ENCODE measurements at regions not wholly inside any gene's neighbourhood (a gene's known extent, or its start where the extent isn't known, plus 50 kb on each side); places are given as distances from the start of the nearest gene placed in this dataset.

GRCh38 chr11:32311346-32312065, 123.8 kb downstream of the WT1 start:
- no peak overlapping the region for H3K4me3 ChIP-seq (ENCODE audit: low read depth, low read length)
- TF ChIP-seq, protein P1, sequence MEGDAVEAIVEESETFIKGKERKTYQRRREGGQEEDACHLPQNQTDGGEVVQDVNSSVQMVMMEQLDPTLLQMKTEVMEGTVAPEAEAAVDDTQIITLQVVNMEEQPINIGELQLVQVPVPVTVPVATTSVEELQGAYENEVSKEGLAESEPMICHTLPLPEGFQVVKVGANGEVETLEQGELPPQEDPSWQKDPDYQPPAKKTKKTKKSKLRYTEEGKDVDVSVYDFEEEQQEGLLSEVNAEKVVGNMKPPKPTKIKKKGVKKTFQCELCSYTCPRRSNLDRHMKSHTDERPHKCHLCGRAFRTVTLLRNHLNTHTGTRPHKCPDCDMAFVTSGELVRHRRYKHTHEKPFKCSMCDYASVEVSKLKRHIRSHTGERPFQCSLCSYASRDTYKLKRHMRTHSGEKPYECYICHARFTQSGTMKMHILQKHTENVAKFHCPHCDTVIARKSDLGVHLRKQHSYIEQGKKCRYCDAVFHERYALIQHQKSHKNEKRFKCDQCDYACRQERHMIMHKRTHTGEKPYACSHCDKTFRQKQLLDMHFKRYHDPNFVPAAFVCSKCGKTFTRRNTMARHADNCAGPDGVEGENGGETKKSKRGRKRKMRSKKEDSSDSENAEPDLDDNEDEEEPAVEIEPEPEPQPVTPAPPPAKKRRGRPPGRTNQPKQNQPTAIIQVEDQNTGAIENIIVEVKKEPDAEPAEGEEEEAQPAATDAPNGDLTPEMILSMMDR (IDR thresholded peaks at IDR 0.05; ENCODE audit: low read depth, low read length) = no peak
- no peak for DNase-seq (ENCODE audit: low read depth, low spot score)
- H3K9me3 ChIP-seq (ENCODE audit: control insufficient read depth, insufficient read depth, low read length) = no peaks in the 10 kb centered on the region
- CTCF ChIA-PET = interaction anchor here (1.5 to 1.7 kb wide), 2 partner anchors 12 to 14 kb away, joined by 6 to 7 read pairs; no protein-coding TSS in a partner anchor
- peaks cover 2% of the 10 kb centered on the region for H3K27me3 ChIP-seq (ENCODE audit: control insufficient read depth, insufficient read depth, low read length)
- POLR2A ChIA-PET = interaction anchor here (0.6 kb wide), 1 partner anchor 51 kb away, joined by 3 read pairs; no protein-coding TSS in a partner anchor
- no peak overlapping the region for H3K27ac ChIP-seq (ENCODE audit: low read depth, low read length)

- DNase-seq (ENCODE audit: low read depth, low spot score) = no peak
- no peak overlapping the region for H3K27ac ChIP-seq (ENCODE audit: low read depth, low read length)
- H3K27me3 ChIP-seq (ENCODE audit: control insufficient read depth, insufficient read depth, low read length) = peaks cover 2% of the 10 kb centered on the region
- H3K4me3 ChIP-seq (ENCODE audit: low read depth, low read length) = no peak overlapping the region
- CTCF ChIA-PET = interaction anchor here (0.6 to 1.5 kb wide), 10 partner anchors 8 to 627 kb away, joined by 3 to 18 read pairs (median 4); no protein-coding TSS in a partner anchor
- TF ChIP-seq, protein P1 (IDR thresholded peaks at IDR 0.05; ENCODE audit: low read depth, low read length) = no peak
- no peaks in the 10 kb centered on the region for H3K9me3 ChIP-seq (ENCODE audit: control insufficient read depth, insufficient read depth, low read length)
- POLR2A ChIA-PET = no interaction called here
Observed at GRCh38 chr11:32312206-32312817, 123.0 kb downstream of the WT1 start.

- TF ChIP-seq, protein P1 (IDR thresholded peaks at IDR 0.05; ENCODE audit: low read depth, low read length) = peak; percentile 58
- POLR2A ChIA-PET = no interaction called here
- peaks cover 2% of the 10 kb centered on the region for H3K27me3 ChIP-seq (ENCODE audit: control insufficient read depth, insufficient read depth, low read length)
- H3K9me3 ChIP-seq (ENCODE audit: control insufficient read depth, insufficient read depth, low read length) = no peaks in the 10 kb centered on the region
- no peak for DNase-seq (ENCODE audit: low read depth, low spot score)
- CTCF ChIA-PET = interaction anchor here (0.6 to 1.2 kb wide), 9 partner anchors 9 to 627 kb away, joined by 3 to 18 read pairs (median 4); no protein-coding TSS in a partner anchor
- no peak overlapping the region for H3K27ac ChIP-seq (ENCODE audit: low read depth, low read length)
- no peak overlapping the region for H3K4me3 ChIP-seq (ENCODE audit: low read depth, low read length)
Observed at GRCh38 chr11:32312865-32313403, 122.4 kb downstream of the WT1 start.

DNA sequence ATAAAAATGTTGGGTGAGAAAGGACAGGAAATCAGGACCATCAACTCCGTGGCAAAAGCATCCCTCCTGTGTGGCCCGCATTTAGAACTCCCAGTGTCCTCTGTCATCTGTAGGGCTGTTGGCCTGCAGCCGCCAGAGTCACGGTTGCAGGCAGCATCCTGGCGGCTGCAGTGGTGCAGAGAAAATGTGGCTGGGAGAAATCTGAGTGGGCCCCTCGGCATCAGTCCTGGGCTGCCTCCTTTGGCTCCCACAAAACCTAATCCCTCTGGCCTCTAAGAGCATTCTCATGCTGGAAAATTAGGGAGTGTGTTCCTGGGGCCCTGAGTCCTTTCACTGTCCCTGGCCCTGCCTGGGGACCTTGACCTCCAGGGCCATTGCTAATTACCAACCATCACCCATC, 121.9 kb downstream of the WT1 start:
- ChIA-PET POLR2A (no interaction called here), CTCF (interaction anchor here (1.0 to 1.2 kb wide), 4 partner anchors 9 to 117 kb away, joined by 3 to 18 read pairs (median 10); no protein-coding TSS in a partner anchor)
- peaks cover 4% of the 10 kb centered on the region for H3K27me3 ChIP-seq (ENCODE audit: control insufficient read depth, insufficient read depth, low read length)
- H3K27ac ChIP-seq (ENCODE audit: low read depth, low read length) = no peak overlapping the region
- no peaks in the 10 kb centered on the region for H3K9me3 ChIP-seq (ENCODE audit: control insufficient read depth, insufficient read depth, low read length)
- TF ChIP-seq, protein P1 (IDR thresholded peaks at IDR 0.05; ENCODE audit: low read depth, low read length) = no peak
- DNase-seq (ENCODE audit: low read depth, low spot score) = no peak
- no peak overlapping the region for H3K4me3 ChIP-seq (ENCODE audit: low read depth, low read length)

- ChIA-PET CTCF (interaction anchor here (1.6 kb wide), 1 partner anchor 8 kb away, joined by 19 read pairs; no protein-coding TSS in a partner anchor), POLR2A (no interaction called here)
- Histone ChIP-seq H3K27me3 (ENCODE audit: control insufficient read depth, insufficient read depth, low read length) (peaks cover 2% of the 10 kb centered on the region), H3K9me3 (ENCODE audit: control insufficient read depth, insufficient read depth, low read length) (no peaks in the 10 kb centered on the region), H3K4me3 (ENCODE audit: low read depth, low read length) (no peak overlapping the region), H3K27ac (ENCODE audit: low read depth, low read length) (no peak overlapping the region)
- no peak for DNase-seq (ENCODE audit: low read depth, low spot score)
- TF ChIP-seq, protein P1 (IDR thresholded peaks at IDR 0.05; ENCODE audit: low read depth, low read length) = no peak
Observed at GRCh38 chr11:32315121-32315520, 120.2 kb downstream of the WT1 start.
